ENCODE measurements at regions not wholly inside any gene's neighbourhood (a gene's known extent, or its start where the extent isn't known, plus 50 kb on each side); places are given as distances from the start of the nearest gene placed in this dataset.

DNA sequence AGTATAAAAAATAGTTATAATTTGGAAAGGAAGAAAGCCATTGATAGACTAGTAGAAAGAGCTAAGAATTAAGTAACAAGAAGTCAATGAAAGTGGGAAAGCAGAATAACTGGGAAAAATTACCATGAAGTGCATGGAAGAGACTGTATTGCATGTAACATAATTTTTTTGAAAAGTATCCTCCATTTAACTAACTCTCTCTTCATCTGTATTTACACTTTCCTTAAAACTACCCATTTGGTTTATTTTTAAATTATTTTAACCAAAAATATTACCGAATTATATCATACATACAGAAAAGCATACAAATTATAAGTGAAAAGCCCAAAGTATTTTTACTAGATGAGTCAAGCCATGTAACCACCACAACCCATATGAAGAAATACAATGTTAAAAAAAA lies 1009.9 kb upstream of the SEMA6D start:
- DNase-seq (ENCODE audit: low read depth): no peak
- no peak overlapping the region for H3K4me3 ChIP-seq (ENCODE audit: low read depth, low read length)

DNA sequence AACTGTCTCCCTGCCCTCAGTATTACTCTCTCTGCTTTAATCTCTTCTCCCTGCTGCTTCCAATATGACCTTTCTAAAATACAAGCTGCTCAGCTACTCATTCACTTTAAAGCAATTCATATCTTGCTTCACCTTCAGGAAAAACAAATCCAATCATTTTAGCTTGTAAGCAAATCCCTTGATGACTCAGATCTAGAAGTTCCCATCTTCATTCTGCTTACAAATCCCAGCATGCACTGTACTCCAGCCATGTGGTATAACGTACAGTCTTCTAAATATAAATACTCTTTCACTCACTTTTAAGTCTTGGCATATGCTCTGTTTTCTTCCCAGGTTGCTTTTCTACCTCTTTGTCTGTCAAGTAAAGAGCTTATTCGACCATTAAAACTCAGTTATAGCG lies 1009.1 kb upstream of the SEMA6D start:
- no peak overlapping the region for H3K4me3 ChIP-seq (ENCODE audit: low read depth, low read length)
- no peak for DNase-seq (ENCODE audit: low read depth)

DNA sequence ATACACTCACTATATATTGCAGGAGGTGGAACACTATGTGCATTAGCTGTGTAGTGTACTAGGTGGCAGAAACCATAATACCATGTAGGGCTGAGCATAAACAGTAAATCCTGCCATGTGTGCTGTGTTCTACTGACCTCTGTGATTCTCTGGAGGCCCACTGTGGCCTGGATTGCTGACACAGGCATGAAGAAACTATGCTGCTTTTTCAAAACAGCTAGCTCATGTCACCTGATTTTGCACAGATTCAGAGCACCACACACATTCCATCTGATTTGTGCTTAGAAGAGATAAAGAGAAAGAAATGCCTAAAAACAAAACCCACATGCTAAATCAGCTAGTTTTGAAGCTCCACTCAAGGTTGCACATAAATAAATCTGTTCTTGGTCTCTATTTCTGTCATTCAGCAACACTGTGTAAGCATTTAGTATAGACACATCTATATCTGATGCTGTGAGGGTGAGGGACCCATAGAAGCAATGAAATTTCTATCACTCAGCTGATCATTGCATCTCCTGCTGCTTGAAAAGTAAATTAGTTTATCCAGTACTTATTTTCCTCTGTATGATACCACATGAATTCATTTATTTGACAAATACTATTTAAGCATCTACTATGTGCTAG lies 1007.7 kb upstream of the SEMA6D start:
- no peak overlapping the region for H3K4me3 ChIP-seq (ENCODE audit: low read depth, low read length)
- no peak for DNase-seq (ENCODE audit: low read depth)

- DNase-seq (ENCODE audit: low read depth): no peak
These were observed 1006.8 kb upstream of the SEMA6D start for GRCh38 chr15:46710401-46710960.

DNA sequence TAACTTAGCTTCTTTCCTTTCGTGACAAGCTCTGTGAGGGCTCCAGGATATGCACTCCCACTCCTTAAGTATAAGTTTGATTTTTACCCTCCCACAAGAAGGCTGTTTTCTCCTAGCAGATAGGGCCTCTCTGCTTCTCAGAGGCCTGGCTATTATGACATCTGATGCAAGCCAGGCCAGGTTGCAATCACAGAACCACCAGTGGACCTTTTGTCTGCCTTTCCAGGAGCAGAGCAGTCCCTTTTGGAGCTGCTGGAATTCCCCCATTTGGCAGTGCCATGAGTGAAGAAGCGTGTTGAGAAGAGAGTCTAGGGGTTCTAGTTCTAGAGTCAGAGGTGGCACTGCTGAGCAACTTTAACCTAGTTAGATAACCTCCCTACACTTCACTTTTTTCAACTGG lies 1004.3 kb upstream of the SEMA6D start:
- no peak for DNase-seq (ENCODE audit: low read depth)
- no peak overlapping the region for H3K4me3 ChIP-seq (ENCODE audit: low read depth, low read length)

More at GRCh38 chr15:46710401-46710960, 1006.8 kb upstream of the SEMA6D start:
- no peak overlapping the region for H3K4me3 ChIP-seq (ENCODE audit: low read depth, low read length)

- no peak for DNase-seq (ENCODE audit: low read depth)
- H3K4me3 ChIP-seq (ENCODE audit: low read depth, low read length): no peak overlapping the region
These were observed 1002.4 kb upstream of the SEMA6D start for GRCh38 chr15:46714950-46715349.

GRCh38 chr15:46723308-46723707 lies 994.0 kb upstream of the SEMA6D start:
- DNase-seq (ENCODE audit: low read depth): no peak
- no peak overlapping the region for H3K4me3 ChIP-seq (ENCODE audit: low read depth, low read length)

DNA sequence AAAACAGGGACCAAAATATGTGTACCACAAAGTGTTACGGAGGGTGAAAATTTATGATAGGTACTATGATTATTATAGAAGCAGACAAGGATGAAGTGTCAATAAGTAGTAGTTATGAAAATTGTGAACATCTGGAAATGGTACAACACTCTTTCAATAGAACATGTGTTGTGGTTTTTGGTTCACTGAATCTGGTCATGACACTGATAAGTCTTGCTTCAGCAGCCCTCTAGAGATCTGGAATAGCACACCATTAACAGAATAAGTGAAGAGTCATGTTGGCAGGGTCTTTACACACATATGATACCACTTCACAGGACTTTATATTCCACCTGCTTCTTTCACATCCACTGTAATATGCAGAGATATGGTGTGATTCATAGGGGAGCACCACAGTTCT lies 985.2 kb upstream of the SEMA6D start:
- H3K4me3 ChIP-seq (ENCODE audit: low read depth, low read length): no peak overlapping the region
- no peak for DNase-seq (ENCODE audit: low read depth)

GRCh38 chr15:46735115-46735514 lies 982.2 kb upstream of the SEMA6D start:
- DNase-seq (ENCODE audit: low read depth): no peak
- no peak overlapping the region for H3K4me3 ChIP-seq (ENCODE audit: low read depth, low read length)

- H3K4me3 ChIP-seq (ENCODE audit: low read depth, low read length): no peak overlapping the region
- DNase-seq (ENCODE audit: low read depth): no peak
These were observed 966.0 kb upstream of the SEMA6D start for GRCh38 chr15:46751303-46751702.

DNA sequence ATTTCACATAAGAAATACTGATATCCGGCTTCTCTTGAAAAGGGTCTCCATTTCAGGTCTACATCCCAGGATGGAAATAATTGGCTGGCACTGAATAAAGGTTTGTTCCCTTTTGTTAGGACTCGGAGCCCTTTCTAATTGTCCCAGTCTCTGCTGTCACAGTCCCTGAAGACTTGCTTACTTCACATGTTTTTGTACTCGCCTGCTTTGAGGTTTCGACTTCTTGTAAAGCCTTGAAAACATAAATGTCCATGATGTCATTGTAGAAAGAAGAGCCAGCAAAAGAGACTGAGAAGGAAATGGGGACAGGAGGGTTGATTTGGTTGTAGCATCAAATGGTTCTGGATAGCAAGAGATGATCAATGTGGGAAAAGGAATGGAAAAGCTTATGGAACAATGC lies 963.4 kb upstream of the SEMA6D start:
- no peak overlapping the region for H3K4me3 ChIP-seq (ENCODE audit: low read depth, low read length)
- DNase-seq (ENCODE audit: low read depth): no peak

DNA sequence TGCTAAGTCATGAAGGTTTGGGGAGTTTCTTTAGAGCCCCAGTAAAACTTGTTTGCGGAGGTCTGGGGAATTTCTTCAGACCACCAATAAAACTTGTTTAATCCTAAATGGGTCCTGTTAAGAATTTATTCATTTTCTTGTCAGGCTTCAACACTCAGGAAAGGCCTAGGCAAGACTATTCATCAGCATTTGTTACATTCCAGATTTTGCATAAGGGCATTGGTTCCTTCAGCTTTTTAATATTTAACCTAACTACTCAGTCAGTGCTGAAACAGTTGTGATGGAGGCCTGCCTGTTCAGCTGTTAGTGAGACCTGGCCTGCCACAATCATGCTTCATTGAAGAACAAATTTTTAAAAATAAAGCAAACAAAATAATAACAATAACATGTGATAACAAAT lies 954.2 kb upstream of the SEMA6D start:
- DNase-seq (ENCODE audit: low read depth): no peak
- H3K4me3 ChIP-seq (ENCODE audit: low read depth, low read length): no peak overlapping the region

GRCh38 chr15:46764851-46765250 lies 952.5 kb upstream of the SEMA6D start:
- no peak for DNase-seq (ENCODE audit: low read depth)
- no peak overlapping the region for H3K4me3 ChIP-seq (ENCODE audit: low read depth, low read length)

DNA sequence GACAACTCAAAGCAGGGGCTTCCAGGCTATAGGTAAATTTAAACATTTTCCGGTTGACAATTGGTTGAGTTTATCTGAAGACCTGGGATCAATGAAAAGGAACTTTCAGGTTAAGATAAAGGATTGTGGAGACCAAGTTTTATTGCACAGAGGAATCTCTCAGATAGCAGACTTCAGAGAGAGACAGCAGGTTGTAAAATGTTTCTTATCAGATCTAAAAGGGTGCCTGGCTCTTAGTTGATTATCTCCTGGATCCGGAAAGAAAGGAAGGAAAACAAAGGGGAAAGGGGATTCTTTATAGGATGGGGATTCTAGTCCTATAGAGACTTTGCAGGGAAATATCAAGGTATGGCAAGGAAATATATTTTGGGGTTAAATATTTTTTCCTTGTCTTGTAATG lies 951.3 kb upstream of the SEMA6D start:
- DNase-seq (ENCODE audit: low read depth): no peak
- no peak overlapping the region for H3K4me3 ChIP-seq (ENCODE audit: low read depth, low read length)

- DNase-seq (ENCODE audit: low read depth): no peak
- no peak overlapping the region for H3K4me3 ChIP-seq (ENCODE audit: low read depth, low read length)
These were observed 949.0 kb upstream of the SEMA6D start for GRCh38 chr15:46768287-46768686.

GRCh38 chr15:46773016-46773415 lies 944.3 kb upstream of the SEMA6D start:
- no peak for DNase-seq (ENCODE audit: low read depth)
- H3K4me3 ChIP-seq (ENCODE audit: low read depth, low read length): no peak overlapping the region

DNA sequence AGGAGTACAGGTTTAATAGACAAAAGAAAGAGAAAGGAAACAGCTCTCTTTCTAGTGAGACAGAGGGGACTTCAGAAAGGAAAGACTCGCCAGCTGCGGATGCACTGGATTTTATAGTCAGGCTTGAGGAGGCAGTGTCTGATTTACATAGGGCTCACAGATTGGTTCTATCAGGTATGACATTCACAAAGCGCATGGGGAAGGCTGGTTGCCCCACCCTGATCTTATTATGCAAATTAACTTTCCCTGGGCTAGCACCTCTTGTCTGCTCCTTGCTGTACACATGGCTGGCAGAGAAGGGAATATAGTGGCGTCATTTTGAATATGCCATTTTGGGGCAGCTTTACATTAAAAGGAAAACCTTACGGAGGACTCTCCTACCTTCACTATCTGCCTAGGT lies 938.4 kb upstream of the SEMA6D start:
- H3K4me3 ChIP-seq (ENCODE audit: low read depth, low read length): no peak overlapping the region
- DNase-seq (ENCODE audit: low read depth): no peak

DNA sequence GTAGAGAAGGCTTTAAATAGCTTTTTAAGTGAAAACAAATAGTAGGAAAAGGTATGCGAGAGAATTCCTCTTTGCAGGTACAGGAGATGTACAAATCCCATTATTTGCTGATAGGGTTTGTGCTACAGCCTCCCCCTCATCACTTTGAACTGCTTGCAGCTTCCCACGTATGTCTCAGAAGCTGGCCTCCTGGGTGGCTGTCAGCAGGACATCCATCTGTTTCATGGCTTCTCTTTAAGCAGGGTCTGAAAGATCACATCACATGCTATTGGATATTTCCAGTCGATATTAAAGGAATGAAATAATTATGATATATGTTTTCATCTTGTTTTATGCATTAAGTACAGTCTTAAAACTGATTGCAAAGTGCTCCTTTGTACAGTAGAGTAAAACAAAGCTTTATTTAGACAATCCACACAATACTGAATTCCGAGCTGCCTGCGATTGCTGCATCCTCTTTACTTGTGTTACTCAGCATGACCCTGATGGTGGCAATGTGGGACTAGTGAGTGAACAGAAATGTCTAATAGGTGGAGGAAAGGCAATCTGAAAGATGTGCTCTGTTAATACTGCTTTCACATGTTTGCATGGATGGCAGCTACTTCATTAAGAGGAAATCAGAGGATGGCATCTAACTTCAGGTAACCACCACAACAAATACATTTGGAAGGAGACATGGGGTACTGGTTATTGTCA lies 930.6 kb upstream of the SEMA6D start:
- DNase-seq (ENCODE audit: low read depth): no peak

DNA sequence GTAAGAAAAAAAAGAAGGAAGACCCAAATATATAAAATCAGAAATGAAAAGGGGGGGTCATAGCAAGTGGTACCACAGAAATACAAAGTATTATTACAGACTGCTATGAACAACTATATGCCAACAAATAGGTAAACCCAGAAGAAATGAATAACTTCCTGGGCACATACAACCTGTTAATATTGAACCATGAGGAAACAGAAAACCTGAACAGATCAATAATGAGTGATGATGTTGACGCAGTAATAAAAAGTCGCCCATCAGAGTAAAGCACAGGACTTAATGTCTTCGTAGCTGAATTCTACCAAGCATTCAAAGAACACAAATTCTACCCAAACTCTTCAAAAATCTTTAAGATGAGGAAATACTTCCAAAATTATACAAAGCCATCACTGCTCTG lies 921.6 kb upstream of the SEMA6D start:
- no peak for DNase-seq (ENCODE audit: low read depth)
- no peak overlapping the region for H3K4me3 ChIP-seq (ENCODE audit: low read depth, low read length)

More for the DNA sequence above, 930.6 kb upstream of the SEMA6D start:
- H3K4me3 ChIP-seq (ENCODE audit: low read depth, low read length): no peak overlapping the region

DNA sequence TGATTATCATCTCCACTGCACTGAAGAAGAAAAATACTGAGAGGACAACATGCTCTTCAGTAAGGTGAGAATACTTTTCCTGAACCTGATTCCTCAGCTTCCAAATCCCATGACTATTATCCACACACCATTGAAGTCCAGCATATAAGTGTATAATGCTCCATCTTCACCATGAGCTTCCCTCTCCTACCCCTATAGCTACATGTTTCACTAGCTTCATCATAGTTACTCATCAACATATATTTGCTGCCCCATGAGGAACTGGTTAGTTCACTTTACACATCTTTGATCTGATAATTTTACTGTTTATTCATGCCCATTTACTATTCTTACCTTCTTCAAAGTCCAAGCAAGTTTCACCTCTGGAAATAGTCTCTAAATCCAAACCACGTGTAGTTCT lies 908.5 kb upstream of the SEMA6D start:
- H3K4me3 ChIP-seq (ENCODE audit: low read depth, low read length): no peak overlapping the region
- DNase-seq (ENCODE audit: low read depth): no peak

DNA sequence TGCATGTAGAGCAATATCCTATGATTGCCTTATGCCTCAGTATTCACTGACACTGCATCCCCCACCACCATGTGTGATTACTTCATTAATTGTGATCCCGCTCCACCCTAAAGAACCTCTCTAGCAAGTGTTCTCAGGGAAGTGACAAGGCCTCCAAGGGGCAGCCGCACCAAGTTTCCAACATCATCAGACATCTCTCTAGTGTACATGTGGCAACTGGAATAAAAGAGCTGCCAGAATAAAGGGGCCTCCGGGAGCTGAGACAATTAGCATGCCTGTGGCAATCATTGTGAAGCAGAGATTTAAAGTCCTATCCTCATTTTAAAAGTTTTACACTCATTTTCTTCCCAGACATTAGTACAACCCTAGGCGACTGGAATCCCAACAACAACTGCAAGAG lies 902.1 kb upstream of the SEMA6D start:
- no peak for DNase-seq (ENCODE audit: low read depth)
- H3K4me3 ChIP-seq (ENCODE audit: low read depth, low read length): no peak overlapping the region

Measured in skeletal muscle cell (primary cell).